ENCODE measurements at regions not wholly inside any gene's neighbourhood (a gene's known extent, or its start where the extent isn't known, plus 50 kb on each side); places are given as distances from the start of the nearest gene placed in this dataset.

- TF ChIP-seq CTCF (IDR thresholded peaks at IDR 0.05) (no peak), POLR2A (IDR thresholded peaks at IDR 0.05) (no peak), EP300 (IDR thresholded peaks at IDR 0.05) (no peak)
Observed at GRCh38 chr6:113669606-113670005, 187.5 kb upstream of the MARCKS start.

All from ovary (tissue), 3 donors.